RWPE1 (cell line): ENCODE measurements at regions not wholly inside any gene's neighbourhood (a gene's known extent, or its start where the extent isn't known, plus 50 kb on each side); places are given as distances from the start of the nearest gene placed in this dataset.

Experiments
- CTCF ChIA-PET: fragments of 350-600 bp; sonication (Branson Sonifier 250); formaldehyde crosslinking; extraction: SDS; loops from one replicate; lab custom pipeline; 2021; lab: Yijun Ruan, JAX
- POLR2A ChIA-PET: fragments of 400-600 bp; formaldehyde crosslinking; extraction: SDS; loops from one replicate; lab custom pipeline; 2020; ENCODE audit warnings: antibody characterized with exemption; ENCODE audit not compliant: low non-redundant PET; lab: Yijun Ruan, JAX
- DNase-seq: peaks from one replicate; pipeline ENCODE4 v3.0.0; 2012; ENCODE audit warnings: low spot score
- H3K27ac ChIP-seq: fragments of 450-650 bp; 2 replicates; pipeline ENCODE4 v1.5.1; 2017
- CTCF ChIP-seq: fragments of 450-650 bp; conservative IDR thresholded peaks from 2 replicates; pipeline ENCODE4 v1.5.1; 2017; ENCODE audit warnings: low read depth, mild to moderate bottlenecking

- no peak for TF ChIP-seq CTCF
- POLR2A ChIA-PET = no interaction called here
- DNase-seq = no peak
- H3K27ac ChIP-seq = no peak overlapping the region
- CTCF ChIA-PET = interaction anchor here (1.7 kb wide), 1 partner anchor 121 kb away, joined by 5 read pairs; no protein-coding TSS in a partner anchor
Measured at GRCh38 chr9:91036356-91036755, 234.7 kb downstream of the SYK start.

DNA sequence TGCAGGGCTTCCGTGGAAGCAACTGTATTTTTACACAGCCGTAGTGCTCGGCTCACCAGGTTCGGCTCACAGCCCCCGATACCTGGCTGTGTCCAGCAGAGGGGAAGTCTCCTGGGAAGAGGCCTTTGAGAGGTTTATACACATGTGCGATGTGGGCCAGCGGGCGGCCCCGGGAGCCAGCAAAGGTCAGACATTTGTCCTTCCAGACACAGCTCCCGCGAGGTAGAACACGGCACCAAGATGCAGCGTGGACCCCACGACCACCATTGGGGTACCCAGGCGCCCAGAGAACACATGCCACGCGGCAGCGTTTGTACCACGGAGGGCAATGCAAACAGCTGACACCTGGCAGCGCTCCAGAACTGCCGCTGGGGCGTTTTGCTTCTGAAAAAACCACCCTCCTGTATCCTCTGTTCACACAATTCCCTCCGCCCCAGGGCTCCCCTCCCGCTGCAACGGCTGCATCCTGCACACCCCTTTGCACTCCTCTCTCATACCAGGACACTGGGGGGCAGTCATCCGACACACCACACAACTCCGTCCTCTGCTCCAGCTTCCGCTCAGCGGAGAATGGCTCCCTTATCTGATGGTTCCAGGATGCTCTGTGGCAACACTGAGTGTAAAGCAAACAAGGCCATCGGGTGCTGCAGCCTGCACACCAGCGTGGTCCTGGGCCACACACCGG lies 235.3 kb downstream of the SYK start:
- ChIA-PET CTCF (interaction anchor here (0.7 kb wide), 1 partner anchor 94 kb away, joined by 3 read pairs; no protein-coding TSS in a partner anchor), POLR2A (no interaction called here)
- H3K27ac ChIP-seq = peak overlapping the region; percentile 66
- no peak; the same call in 1 of the 2 replicates for TF ChIP-seq CTCF
- peak; percentile 41 for DNase-seq

- H3K27ac ChIP-seq = peak overlapping the region; percentile 66
- ChIA-PET POLR2A (no interaction called here), CTCF (interaction anchor here (0.7 kb wide), 1 partner anchor 95 kb away, joined by 3 read pairs; no protein-coding TSS in a partner anchor)
- no peak for TF ChIP-seq CTCF
- peak; percentile 69 for DNase-seq
Measured at GRCh38 chr9:91037511-91038482, 236.2 kb downstream of the SYK start.

- ChIA-PET POLR2A (no interaction called here), CTCF (no interaction called here)
- no peak for TF ChIP-seq CTCF
- H3K27ac ChIP-seq = peak overlapping the region; percentile 66
- no peak for DNase-seq
Measured at GRCh38 chr9:91038483-91039124, 237.0 kb downstream of the SYK start.

GRCh38 chr9:91039125-91039834 lies 237.7 kb downstream of the SYK start:
- no peak for DNase-seq
- ChIA-PET POLR2A (no interaction called here), CTCF (no interaction called here)
- H3K27ac ChIP-seq = peak overlapping the region; percentile 9; the same call in 1 of the 2 replicates
- no peak for TF ChIP-seq CTCF

DNA sequence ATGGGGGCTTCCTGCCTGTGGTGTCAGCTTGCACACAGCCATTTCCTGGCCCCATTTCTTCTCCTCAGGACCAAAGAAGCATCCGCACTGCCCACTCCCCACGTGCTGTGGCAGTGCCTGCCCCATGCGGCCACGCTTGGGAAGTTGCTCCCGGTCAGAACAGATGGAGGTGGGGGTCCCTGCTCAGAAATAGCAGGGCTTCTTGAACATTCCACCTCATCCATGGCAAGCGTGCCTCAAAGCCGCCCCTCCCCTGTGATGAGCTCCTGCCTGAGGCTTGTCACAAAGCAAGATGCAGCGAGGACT lies 238.2 kb downstream of the SYK start:
- no peak for DNase-seq
- ChIA-PET POLR2A (no interaction called here), CTCF (no interaction called here)
- H3K27ac ChIP-seq = no peak overlapping the region
- no peak for TF ChIP-seq CTCF
